LNCAP (cell line): ENCODE measurements at regions not wholly inside any gene's neighbourhood (a gene's known extent, or its start where the extent isn't known, plus 50 kb on each side); places are given as distances from the start of the nearest gene placed in this dataset.

Experiments used
- TF ChIP-seq, protein P1 (sequence below): fragments of 450-650 bp; IDR thresholded peaks from 2 replicates; pipeline ENCODE4 v1.5.1; 2017; ENCODE audit warnings: mild to moderate bottlenecking

DNA sequence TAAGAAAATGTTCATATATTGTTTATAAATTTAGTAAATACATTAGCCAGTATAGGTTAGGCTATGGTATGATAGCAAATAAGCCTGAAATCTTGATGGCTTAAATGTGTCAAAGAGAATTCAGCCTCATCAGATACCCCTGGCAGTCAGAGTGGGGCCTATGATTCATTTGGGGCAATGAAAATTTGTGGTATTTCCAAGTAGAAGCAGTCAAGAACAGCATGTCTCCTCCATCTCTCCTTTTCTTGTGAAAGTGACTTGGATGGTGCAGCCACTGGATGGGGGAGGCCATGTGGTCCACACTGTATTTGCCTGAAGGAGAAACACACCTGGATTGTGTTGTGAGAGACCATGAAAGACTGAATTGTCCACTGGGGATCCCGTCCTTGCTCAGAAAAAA, 82.7 kb downstream of the DLEU7 start:
- TF ChIP-seq, protein P1, sequence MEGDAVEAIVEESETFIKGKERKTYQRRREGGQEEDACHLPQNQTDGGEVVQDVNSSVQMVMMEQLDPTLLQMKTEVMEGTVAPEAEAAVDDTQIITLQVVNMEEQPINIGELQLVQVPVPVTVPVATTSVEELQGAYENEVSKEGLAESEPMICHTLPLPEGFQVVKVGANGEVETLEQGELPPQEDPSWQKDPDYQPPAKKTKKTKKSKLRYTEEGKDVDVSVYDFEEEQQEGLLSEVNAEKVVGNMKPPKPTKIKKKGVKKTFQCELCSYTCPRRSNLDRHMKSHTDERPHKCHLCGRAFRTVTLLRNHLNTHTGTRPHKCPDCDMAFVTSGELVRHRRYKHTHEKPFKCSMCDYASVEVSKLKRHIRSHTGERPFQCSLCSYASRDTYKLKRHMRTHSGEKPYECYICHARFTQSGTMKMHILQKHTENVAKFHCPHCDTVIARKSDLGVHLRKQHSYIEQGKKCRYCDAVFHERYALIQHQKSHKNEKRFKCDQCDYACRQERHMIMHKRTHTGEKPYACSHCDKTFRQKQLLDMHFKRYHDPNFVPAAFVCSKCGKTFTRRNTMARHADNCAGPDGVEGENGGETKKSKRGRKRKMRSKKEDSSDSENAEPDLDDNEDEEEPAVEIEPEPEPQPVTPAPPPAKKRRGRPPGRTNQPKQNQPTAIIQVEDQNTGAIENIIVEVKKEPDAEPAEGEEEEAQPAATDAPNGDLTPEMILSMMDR: no peak

DNA sequence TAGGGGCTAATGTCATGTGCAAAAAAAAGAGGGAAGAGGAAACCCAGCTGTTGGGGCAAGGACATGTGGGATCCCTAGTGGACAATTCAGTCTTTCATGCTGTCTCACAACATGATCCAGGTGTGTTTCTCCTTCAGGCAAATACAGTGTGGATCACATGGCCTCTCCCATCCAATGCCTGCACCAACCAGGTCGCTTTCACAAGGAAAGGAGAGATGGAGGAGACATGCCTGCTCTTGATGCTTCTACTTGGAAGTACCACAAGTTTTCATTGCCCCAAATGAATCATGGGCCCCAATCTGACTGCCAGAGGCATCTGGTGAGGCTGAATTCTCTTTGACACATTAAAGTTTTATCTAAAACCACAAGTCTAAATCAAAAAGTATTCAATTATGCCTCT, 82.1 kb downstream of the DLEU7 start:
- TF ChIP-seq, protein P1: no peak

DNA sequence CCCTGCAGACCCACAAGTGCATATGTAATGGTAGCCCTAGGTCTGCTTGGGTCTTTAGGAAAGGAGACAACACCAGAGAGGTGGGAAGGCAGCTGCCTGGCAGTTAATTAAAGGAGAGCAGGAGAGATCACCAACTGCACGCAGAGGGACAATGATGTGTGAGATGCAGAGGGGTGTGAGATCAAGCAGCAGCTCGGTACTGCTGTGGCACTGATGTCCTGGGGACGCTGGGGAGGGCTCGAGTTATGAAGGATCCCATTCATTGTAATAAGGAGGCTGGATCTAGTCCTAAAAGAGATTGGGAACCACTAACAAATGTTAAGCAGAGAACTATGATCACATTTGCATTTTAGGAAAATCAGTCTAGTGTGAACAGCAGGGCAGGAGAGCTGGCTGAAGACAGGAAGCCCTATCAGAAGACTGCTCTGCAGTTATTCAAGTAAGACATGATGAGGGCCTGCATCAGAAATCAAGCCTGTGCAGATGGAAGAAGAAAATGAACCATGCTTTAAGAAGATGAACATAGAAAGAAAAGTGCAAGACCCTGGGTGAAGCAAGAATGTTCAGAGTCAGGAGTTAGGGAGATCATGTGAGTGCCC, 80.4 kb downstream of the DLEU7 start:
- TF ChIP-seq, protein P1: no peak

DNA sequence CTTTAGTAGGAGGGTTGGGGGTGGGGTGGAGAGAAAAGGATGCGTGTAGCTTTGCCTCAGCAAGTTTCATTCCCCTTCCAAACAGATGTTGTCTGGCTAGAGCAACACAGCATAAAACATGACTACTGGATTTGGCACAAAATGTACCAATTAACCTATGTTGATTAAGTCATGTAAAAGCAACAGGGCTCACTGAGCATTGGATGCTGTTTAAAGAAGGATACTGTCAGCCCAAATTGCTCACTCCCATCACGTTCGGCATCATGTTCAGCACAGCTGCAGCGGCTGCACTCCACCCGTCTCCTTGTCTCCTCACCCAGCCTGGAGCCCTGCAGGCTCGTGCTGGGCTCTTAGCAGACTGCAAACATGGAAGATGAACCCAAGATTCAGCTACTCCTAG, 77.5 kb downstream of the DLEU7 start:
- TF ChIP-seq, protein P1: no peak

DNA sequence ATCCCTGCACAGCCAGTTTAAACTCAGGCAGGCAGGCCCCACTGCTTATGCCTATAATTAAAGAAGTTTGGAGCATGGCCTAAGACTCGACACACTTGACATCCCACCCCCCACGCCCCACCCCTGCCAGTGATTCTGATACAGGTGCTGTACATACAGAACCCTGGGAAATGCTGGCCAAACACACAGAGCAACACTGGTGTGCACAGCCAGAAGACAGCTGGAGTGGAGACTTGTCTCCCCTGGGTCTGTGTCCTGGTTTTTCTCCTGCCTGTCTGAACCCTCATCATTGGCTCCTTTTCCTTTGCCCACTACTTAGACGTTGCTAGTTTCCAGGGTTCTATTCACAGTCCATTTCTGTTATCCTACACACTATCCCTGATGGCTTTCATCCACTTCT, 76.8 kb downstream of the DLEU7 start:
- TF ChIP-seq, protein P1: no peak
